ENCODE measurements at regions not wholly inside any gene's neighbourhood (a gene's known extent, or its start where the extent isn't known, plus 50 kb on each side); places are given as distances from the start of the nearest gene placed in this dataset.

DNA sequence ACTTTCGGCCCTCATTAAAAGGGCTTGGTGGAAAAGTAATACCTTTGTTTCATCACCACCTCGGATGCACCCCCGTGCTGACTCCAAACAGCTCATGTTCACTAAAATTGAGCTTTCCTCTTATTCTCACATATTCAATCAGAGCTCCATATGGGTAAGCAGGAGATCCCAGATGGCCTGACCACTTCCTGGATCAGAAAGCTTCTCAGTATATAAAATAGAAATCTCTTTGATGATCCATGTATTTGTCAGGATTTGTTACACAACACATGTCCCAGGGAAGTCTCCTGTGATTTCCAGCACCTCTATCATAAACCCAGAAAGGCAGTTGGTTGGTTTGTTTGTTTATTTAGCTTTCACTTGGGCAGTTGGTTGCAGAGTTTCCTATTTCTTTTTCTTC, 402.0 kb downstream of the MLLT3 start:
- no peaks in the 10 kb centered on the region for H3K4me1 ChIP-seq (ENCODE audit: control insufficient read depth, insufficient read depth, low read length)
- no peak overlapping the region for H3K4me3 ChIP-seq (ENCODE audit: low read depth, low read length)
- no peaks in the 10 kb centered on the region for H3K9me3 ChIP-seq (ENCODE audit: control insufficient read depth, insufficient read depth, low read depth, low read length)
- ChIA-PET POLR2A (no interaction called here), CTCF (no interaction called here)
- H3K27ac ChIP-seq (ENCODE audit: extremely low read depth, low read depth, low read length): no peak overlapping the region
- no peaks in the 10 kb centered on the region for H3K36me3 ChIP-seq (ENCODE audit: control insufficient read depth in 2 of 2, insufficient read depth in 1 of 2, low read length in 2 of 2)
- TF ChIP-seq ZNF580 (tag by site-specific recombination; IDR thresholded peaks at IDR 0.05) (no peak), ZNF629 (tag by site-specific recombination; IDR thresholded peaks at IDR 0.05) (no peak), ZNF18 (tag by site-specific recombination; IDR thresholded peaks at IDR 0.05) (no peak), ZNF658 (tag by site-specific recombination; IDR thresholded peaks at IDR 0.05) (no peak), ZNF433 (tag by site-specific recombination; IDR thresholded peaks at IDR 0.05; ENCODE audit: low read depth) (no peak), ZNF473 (tag by site-specific recombination; IDR thresholded peaks at IDR 0.05) (no peak), ZNF76 (tag by site-specific recombination; IDR thresholded peaks at IDR 0.05; ENCODE audit: borderline replicate concordance, low read depth) (no peak), ZNF426 (tag by site-specific recombination; IDR thresholded peaks at IDR 0.05) (no peak)

DNA sequence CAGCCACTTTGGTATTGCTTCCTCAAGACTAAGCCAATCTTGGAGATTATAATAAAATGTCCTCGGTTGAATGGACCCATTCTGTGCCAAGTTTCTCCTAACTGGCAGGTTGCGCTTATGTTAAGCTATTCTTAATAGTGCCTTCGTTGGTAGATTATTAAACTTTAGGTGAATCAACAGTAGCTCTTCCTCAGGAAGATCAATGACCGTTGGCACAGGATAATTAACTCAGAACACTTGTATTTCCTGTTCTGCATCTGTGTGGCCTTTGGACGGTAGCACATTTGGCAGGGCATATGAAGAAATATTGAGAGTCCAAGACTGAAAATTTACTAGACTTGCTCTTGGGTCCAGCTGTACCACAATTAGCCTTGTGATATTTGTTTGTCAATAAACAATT, 402.9 kb downstream of the MLLT3 start:
- TF ChIP-seq, protein P1, sequence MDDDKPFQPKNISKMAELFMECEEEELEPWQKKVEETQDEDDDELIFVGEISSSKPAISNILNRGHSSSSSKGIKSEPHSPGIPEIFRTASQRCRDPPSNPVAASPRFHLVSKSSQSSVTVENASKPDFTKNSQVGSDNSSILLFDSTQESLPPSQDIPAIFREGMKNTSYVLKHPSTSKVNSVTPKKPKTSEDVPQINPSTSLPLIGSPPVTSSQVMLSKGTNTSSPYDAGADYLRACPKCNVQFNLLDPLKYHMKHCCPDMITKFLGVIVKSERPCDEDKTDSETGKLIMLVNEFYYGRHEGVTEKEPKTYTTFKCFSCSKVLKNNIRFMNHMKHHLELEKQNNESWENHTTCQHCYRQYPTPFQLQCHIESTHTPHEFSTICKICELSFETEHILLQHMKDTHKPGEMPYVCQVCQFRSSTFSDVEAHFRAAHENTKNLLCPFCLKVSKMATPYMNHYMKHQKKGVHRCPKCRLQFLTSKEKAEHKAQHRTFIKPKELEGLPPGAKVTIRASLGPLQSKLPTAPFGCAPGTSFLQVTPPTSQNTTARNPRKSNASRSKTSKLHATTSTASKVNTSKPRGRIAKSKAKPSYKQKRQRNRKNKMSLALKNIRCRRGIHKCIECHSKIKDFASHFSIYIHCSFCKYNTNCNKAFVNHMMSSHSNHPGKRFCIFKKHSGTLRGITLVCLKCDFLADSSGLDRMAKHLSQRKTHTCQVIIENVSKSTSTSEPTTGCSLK (tag by site-specific recombination; IDR thresholded peaks at IDR 0.05): no peak
- no peak for TF ChIP-seq ZNF140 (tag by site-specific recombination; IDR thresholded peaks at IDR 0.05)
- TF ChIP-seq, protein P2, sequence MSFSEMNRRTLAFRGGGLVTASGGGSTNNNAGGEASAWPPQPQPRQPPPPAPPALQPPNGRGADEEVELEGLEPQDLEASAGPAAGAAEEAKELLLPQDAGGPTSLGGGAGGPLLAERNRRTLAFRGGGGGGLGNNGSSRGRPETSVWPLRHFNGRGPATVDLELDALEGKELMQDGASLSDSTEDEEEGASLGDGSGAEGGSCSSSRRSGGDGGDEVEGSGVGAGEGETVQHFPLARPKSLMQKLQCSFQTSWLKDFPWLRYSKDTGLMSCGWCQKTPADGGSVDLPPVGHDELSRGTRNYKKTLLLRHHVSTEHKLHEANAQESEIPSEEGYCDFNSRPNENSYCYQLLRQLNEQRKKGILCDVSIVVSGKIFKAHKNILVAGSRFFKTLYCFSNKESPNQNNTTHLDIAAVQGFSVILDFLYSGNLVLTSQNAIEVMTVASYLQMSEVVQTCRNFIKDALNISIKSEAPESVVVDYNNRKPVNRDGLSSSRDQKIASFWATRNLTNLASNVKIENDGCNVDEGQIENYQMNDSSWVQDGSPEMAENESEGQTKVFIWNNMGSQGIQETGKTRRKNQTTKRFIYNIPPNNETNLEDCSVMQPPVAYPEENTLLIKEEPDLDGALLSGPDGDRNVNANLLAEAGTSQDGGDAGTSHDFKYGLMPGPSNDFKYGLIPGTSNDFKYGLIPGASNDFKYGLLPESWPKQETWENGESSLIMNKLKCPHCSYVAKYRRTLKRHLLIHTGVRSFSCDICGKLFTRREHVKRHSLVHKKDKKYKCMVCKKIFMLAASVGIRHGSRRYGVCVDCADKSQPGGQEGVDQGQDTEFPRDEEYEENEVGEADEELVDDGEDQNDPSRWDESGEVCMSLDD (tag by site-specific recombination; IDR thresholded peaks at IDR 0.05): no peak
- TF ChIP-seq GLIS1 (tag by site-specific recombination; IDR thresholded peaks at IDR 0.05): no peak
- no peak for TF ChIP-seq ZFP69B (tag by site-specific recombination; IDR thresholded peaks at IDR 0.05)
- TF ChIP-seq ZBTB1 (tag by site-specific recombination; IDR thresholded peaks at IDR 0.05): no peak
- TF ChIP-seq ZNF610 (tag by site-specific recombination; IDR thresholded peaks at IDR 0.05; ENCODE audit: borderline replicate concordance): no peak
- no peak for TF ChIP-seq ZNF555 (tag by site-specific recombination; conservative IDR thresholded peaks at IDR 0.05)
- no peak for TF ChIP-seq ZNF341 (tag by site-specific recombination; IDR thresholded peaks at IDR 0.05; ENCODE audit: low read depth)
- no peak for TF ChIP-seq ZNF645 (tag by site-specific recombination; IDR thresholded peaks at IDR 0.05)
- TF ChIP-seq ZNF658 (tag by site-specific recombination; IDR thresholded peaks at IDR 0.05): no peak
- CTCF ChIA-PET: no interaction called here
- Histone ChIP-seq H3K4me1 (ENCODE audit: control insufficient read depth, insufficient read depth, low read length) (no peaks in the 10 kb centered on the region), H3K36me3 (ENCODE audit: control insufficient read depth in 2 of 2, insufficient read depth in 1 of 2, low read length in 2 of 2) (no peaks in the 10 kb centered on the region), H3K4me3 (ENCODE audit: low read depth, low read length) (no peak overlapping the region), H3K27ac (ENCODE audit: extremely low read depth, low read depth, low read length) (no peak overlapping the region), H3K9me3 (ENCODE audit: control insufficient read depth, insufficient read depth, low read depth, low read length) (no peaks in the 10 kb centered on the region)
- POLR2A ChIA-PET: no interaction called here

Measured in HEK293 (cell line).